SK-N-SH (cell line): ENCODE measurements at regions not wholly inside any gene's neighbourhood (a gene's known extent, or its start where the extent isn't known, plus 50 kb on each side); places are given as distances from the start of the nearest gene placed in this dataset.

ENCODE experiments used
- CTCF ChIA-PET: fragments of 300-600, 350-600 bp; formaldehyde crosslinking; extraction: SDS; loops from one replicate; lab custom pipeline; 2021; lab: Yijun Ruan, JAX
- POLR2A ChIA-PET: fragments of 350-600 bp; sonication (Branson Sonifier 250); formaldehyde crosslinking; extraction: SDS; loops from one replicate; lab custom pipeline; 2020; ENCODE audit warnings: antibody characterized with exemption, inconsistent platforms; lab: Yijun Ruan, JAX
- DNase-seq: peaks from one replicate; pipeline ENCODE4 v3.0.0; 2012
- H2AFZ ChIP-seq: fragments of 200-600 bp; sonication (generic); 2 replicates; pipeline ENCODE4 v1.8.1; 2016; ENCODE audit warnings: antibody characterized with exemption, mild to moderate bottlenecking, low read depth
- H3F3A ChIP-seq: fragments of 200-600 bp; sonication (generic); replicated peaks from 2 replicates; pipeline ENCODE3; 2016; ENCODE audit warnings: antibody characterized with exemption, mild to moderate bottlenecking; ENCODE audit not compliant: insufficient read depth
- H3K27ac ChIP-seq, 2 experiments: fragments of 200-500 bp in 1 of 2; fragments of 200-600 bp in 1 of 2; sonication (Bioruptor generic) in 1 of 2; sonication (generic), shearing (Covaris generic) in 1 of 2; 2 replicates each; pipeline versions ENCODE4 v1.5.1 to v1.6.1; 2014 to 2016; ENCODE audit warnings: low read depth in 2 of 2, inconsistent platforms in 1 of 2, low read length in 1 of 2, mild to moderate bottlenecking in 1 of 2, mixed read lengths in 1 of 2
- H3K27me3 ChIP-seq: fragments of 200-600 bp; sonication (generic), shearing (Covaris generic); 2 replicates; pipeline ENCODE4 v1.6.1; 2016; ENCODE audit warnings: mixed run types; ENCODE audit not compliant: insufficient read depth
- H3K36me3 ChIP-seq, 2 experiments: fragments of 200-500 bp in 1 of 2; fragments of 200-600 bp in 1 of 2; sonication (Bioruptor generic) in 1 of 2; sonication (generic) in 1 of 2; replicated peaks in 1 of 2; 2 replicates each; pipeline versions ENCODE3 to v1.5.1; 2014 to 2016; ENCODE audit warnings: low read length in 1 of 2, mild to moderate bottlenecking in 1 of 2; ENCODE audit not compliant: insufficient read depth in 2 of 2, control insufficient read depth in 1 of 2
- H3K4me1 ChIP-seq, 2 experiments: fragments of 200-500 bp in 1 of 2; fragments of 200-600 bp in 1 of 2; sonication (Bioruptor generic) in 1 of 2; sonication (generic), shearing (Covaris generic) in 1 of 2; 2 replicates each; pipeline versions ENCODE4 v1.5.1 to v1.6.1; 2014 to 2016; ENCODE audit warnings: low read depth in 1 of 2, low read length in 1 of 2, mixed run types in 1 of 2; ENCODE audit not compliant: insufficient read depth in 2 of 2, control insufficient read depth in 1 of 2
- H3K4me2 ChIP-seq: fragments of 200-600 bp; sonication (generic), shearing (Covaris generic); 2 replicates; pipeline ENCODE4 v1.6.1; 2017; ENCODE audit warnings: mixed run types
- H3K4me3 ChIP-seq, 2 experiments: fragments of 200-500 bp in 1 of 2; fragments of 200-600 bp in 1 of 2; sonication (Bioruptor generic) in 1 of 2; sonication (generic), shearing (Covaris generic) in 1 of 2; 2 replicates each; pipeline versions ENCODE4 v1.5.1 to v1.8.1; 2014 to 2016; ENCODE audit warnings: low read depth in 2 of 2, inconsistent platforms in 1 of 2, low read length in 1 of 2, mild to moderate bottlenecking in 1 of 2, mixed read lengths in 1 of 2, moderate library complexity in 1 of 2
- H3K79me2 ChIP-seq: fragments of 200-600 bp; sonication (generic); 2 replicates; pipeline ENCODE4 v1.8.1; 2017; ENCODE audit warnings: mild to moderate bottlenecking; ENCODE audit not compliant: insufficient read depth
- H3K9ac ChIP-seq: fragments of 200-600 bp; sonication (generic); 2 replicates; pipeline ENCODE4 v1.6.1; 2017; ENCODE audit warnings: mixed run types
- H3K9me2 ChIP-seq: fragments of 200-600 bp; sonication (generic); 2 replicates; pipeline ENCODE4 v1.6.1; 2017; ENCODE audit warnings: mixed run types
- H3K9me3 ChIP-seq: fragments of 200-600 bp; sonication (generic); 2 replicates; pipeline ENCODE4 v1.6.1; 2017; ENCODE audit warnings: mixed run types, mild to moderate bottlenecking, moderate library complexity
- H4K20me1 ChIP-seq: fragments of 200-600 bp; sonication (generic); 2 replicates; pipeline ENCODE4 v1.6.1; 2017; ENCODE audit warnings: mild to moderate bottlenecking, mixed run types; ENCODE audit not compliant: insufficient read depth
- ELF1 ChIP-seq: IDR thresholded peaks from 2 replicates; pipeline ENCODE4 v1.4.0; 2012
- NRF1 ChIP-seq: IDR thresholded peaks from 2 replicates; pipeline ENCODE4 v1.6.1; 2012; ENCODE audit warnings: low read depth, mild to moderate bottlenecking, low read length
- RAD21 ChIP-seq: IDR thresholded peaks from 2 replicates; pipeline ENCODE4 v1.6.1; 2012; ENCODE audit warnings: mild to moderate bottlenecking, low read length
- RCOR1 ChIP-seq: fragments of 150-350 bp; IDR thresholded peaks from 2 replicates; pipeline ENCODE4 v1.6.1; 2017; ENCODE audit warnings: antibody characterized with exemption, low read length
- RXRA ChIP-seq: IDR thresholded peaks from 2 replicates; pipeline ENCODE4 v1.4.0; 2012; ENCODE audit warnings: low read depth, mild to moderate bottlenecking, borderline replicate concordance
- SMC3 ChIP-seq: IDR thresholded peaks from 2 replicates; pipeline ENCODE4 v1.6.1; 2012; ENCODE audit warnings: low read depth, low read length, improper control_type of control experiment
- TAF1 ChIP-seq: IDR thresholded peaks from 2 replicates; pipeline ENCODE4 v1.6.1; 2012; ENCODE audit warnings: low read depth, mild to moderate bottlenecking, low read length, moderate library complexity, borderline replicate concordance
- TCF12 ChIP-seq: IDR thresholded peaks from 2 replicates; pipeline ENCODE4 v1.4.0; 2012
- TEAD4 ChIP-seq: IDR thresholded peaks from 2 replicates; pipeline ENCODE4 v1.4.0; 2012; ENCODE audit warnings: mild to moderate bottlenecking, borderline replicate concordance; ENCODE audit not compliant: insufficient read depth
- WGBS: methylation state at CpG from one replicate; pipeline ENCODE4 v1.1.6; 2017; ENCODE audit warnings: low lambda C conversion rate; 5-methylcytosine and 5-hydroxymethylcytosine counted together
- TF ChIP-seq, protein P1 (sequence below): fragments of 150-350 bp; IDR thresholded peaks from 2 replicates; pipeline ENCODE4 v1.6.1; 2016; ENCODE audit warnings: mild to moderate bottlenecking, low read depth, low read length
- TF ChIP-seq, protein P2 (sequence below): fragments of 200-600 bp; sonication (generic); IDR thresholded peaks from 2 replicates; pipeline ENCODE4 v1.6.1; 2017; ENCODE audit warnings: antibody characterized with exemption, mild to moderate bottlenecking, moderate library complexity
- TF ChIP-seq, protein P3 (sequence below): IDR thresholded peaks from 2 replicates; pipeline ENCODE4 v1.4.0; 2012; ENCODE audit warnings: low read depth, borderline replicate concordance

DNA sequence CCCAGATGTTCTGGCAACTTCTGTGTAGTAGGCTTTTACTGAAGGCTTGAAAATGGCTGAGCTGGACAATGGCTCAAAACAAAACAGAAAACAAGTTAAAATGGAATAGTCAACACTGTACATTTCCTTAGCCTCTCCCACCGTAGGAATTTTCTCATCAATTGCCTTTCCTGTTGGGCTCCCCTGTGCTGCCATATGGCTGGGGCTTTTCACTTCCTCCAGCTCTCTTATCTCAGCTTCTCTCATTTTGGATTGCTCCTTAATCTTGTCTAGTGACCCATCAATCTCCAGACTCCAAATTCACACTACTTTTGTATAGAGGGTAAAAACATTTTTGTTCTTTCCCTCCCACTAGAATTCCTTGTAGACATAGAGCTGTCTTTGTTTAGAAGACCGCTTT lies 50.4 kb upstream of the RPH3A start:
- 31% methylated on average over 2 of the region's 2 CpGs for WGBS
- no peaks in the 10 kb centered on the region for H3K27me3 ChIP-seq
- no peak overlapping the region for H3K4me2 ChIP-seq
- POLR2A ChIA-PET = no interaction called here
- TF ChIP-seq RCOR1 = no peak
- TF ChIP-seq TEAD4 = no peak
- no peak for TF ChIP-seq NRF1
- TF ChIP-seq, protein P1, sequence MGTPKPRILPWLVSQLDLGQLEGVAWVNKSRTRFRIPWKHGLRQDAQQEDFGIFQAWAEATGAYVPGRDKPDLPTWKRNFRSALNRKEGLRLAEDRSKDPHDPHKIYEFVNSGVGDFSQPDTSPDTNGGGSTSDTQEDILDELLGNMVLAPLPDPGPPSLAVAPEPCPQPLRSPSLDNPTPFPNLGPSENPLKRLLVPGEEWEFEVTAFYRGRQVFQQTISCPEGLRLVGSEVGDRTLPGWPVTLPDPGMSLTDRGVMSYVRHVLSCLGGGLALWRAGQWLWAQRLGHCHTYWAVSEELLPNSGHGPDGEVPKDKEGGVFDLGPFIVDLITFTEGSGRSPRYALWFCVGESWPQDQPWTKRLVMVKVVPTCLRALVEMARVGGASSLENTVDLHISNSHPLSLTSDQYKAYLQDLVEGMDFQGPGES = no peak
- TF ChIP-seq RXRA = no peak
- no peak for TF ChIP-seq TAF1
- TF ChIP-seq, protein P2, sequence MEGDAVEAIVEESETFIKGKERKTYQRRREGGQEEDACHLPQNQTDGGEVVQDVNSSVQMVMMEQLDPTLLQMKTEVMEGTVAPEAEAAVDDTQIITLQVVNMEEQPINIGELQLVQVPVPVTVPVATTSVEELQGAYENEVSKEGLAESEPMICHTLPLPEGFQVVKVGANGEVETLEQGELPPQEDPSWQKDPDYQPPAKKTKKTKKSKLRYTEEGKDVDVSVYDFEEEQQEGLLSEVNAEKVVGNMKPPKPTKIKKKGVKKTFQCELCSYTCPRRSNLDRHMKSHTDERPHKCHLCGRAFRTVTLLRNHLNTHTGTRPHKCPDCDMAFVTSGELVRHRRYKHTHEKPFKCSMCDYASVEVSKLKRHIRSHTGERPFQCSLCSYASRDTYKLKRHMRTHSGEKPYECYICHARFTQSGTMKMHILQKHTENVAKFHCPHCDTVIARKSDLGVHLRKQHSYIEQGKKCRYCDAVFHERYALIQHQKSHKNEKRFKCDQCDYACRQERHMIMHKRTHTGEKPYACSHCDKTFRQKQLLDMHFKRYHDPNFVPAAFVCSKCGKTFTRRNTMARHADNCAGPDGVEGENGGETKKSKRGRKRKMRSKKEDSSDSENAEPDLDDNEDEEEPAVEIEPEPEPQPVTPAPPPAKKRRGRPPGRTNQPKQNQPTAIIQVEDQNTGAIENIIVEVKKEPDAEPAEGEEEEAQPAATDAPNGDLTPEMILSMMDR = no peak
- TF ChIP-seq, protein P3, sequence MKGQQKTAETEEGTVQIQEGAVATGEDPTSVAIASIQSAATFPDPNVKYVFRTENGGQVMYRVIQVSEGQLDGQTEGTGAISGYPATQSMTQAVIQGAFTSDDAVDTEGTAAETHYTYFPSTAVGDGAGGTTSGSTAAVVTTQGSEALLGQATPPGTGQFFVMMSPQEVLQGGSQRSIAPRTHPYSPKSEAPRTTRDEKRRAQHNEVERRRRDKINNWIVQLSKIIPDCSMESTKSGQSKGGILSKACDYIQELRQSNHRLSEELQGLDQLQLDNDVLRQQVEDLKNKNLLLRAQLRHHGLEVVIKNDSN = no peak
- no peak for TF ChIP-seq ELF1
- no peak for TF ChIP-seq RAD21
- TF ChIP-seq SMC3 = no peak
- no peak for TF ChIP-seq TCF12
- H3K9me2 ChIP-seq = no peaks in the 10 kb centered on the region
- H3K36me3 ChIP-seq = no peaks in the 10 kb centered on the region
- H2AFZ ChIP-seq = no peak overlapping the region
- H3K27ac ChIP-seq = no peak overlapping the region
- H3K9me3 ChIP-seq = no peaks in the 10 kb centered on the region
- H3K79me2 ChIP-seq = no peaks in the 10 kb centered on the region
- no peak for DNase-seq
- H3K9ac ChIP-seq = no peak overlapping the region
- CTCF ChIA-PET = interaction anchor here (2.3 kb wide), 1 partner anchor 10 kb away, joined by 12 read pairs; no protein-coding TSS in a partner anchor
- no peaks in the 10 kb centered on the region for H3F3A ChIP-seq
- H4K20me1 ChIP-seq = no peaks in the 10 kb centered on the region
- H3K4me1 ChIP-seq = no peaks in the 10 kb centered on the region
- H3K4me3 ChIP-seq = no peak overlapping the region
